ENCODE measurements at regions not wholly inside any gene's neighbourhood (a gene's known extent, or its start where the extent isn't known, plus 50 kb on each side); places are given as distances from the start of the nearest gene placed in this dataset.

GRCh38 chr17:14693382-14693781 lies 392.5 kb downstream of the HS3ST3B1 start:
- no TSS peak for BruUV-seq (replicated peaks)
- Histone ChIP-seq H3K4me1 (ENCODE audit: control insufficient read depth in 1 of 2, insufficient read depth in 2 of 2, low read length in 2 of 2) (no peaks in the 10 kb centered on the region), H3K27ac (ENCODE audit: low read depth, low read length) (no peak overlapping the region), H3K4me3 (replicated peaks in 1 of 2; ENCODE audit: low read depth in 1 of 2, low read length in 2 of 2) (no peak overlapping the region), H2AFZ (ENCODE audit: low read depth, low read length, poor library complexity, severe bottlenecking) (no peak overlapping the region), H3K9me2 (ENCODE audit: insufficient read depth) (no peaks in the 10 kb centered on the region), H3K4me2 (ENCODE audit: low read length) (no peak overlapping the region), H3K79me2 (ENCODE audit: insufficient read depth, low read length) (no peaks in the 10 kb centered on the region), H4K20me1 (ENCODE audit: insufficient read depth) (no peaks in the 10 kb centered on the region), H3K9ac (ENCODE audit: low read length) (no peak overlapping the region), H3K9me3 (ENCODE audit: control insufficient read depth in 1 of 2, insufficient read depth in 1 of 2, low read depth in 1 of 2, low read length in 2 of 2) (peaks cover 0 to 7% of the 10 kb centered on the region in 2 experiments; a peak in 2 of 4 replicates), H3K36me3 (ENCODE audit: control insufficient read depth in 1 of 2, insufficient read depth in 2 of 2, low read length in 2 of 2) (no peaks in the 10 kb centered on the region), H3K27me3 (ENCODE audit: insufficient read depth, low read length) (no peaks in the 10 kb centered on the region)
- CTCF ChIA-PET: no interaction called here
- intact Hi-C loops (cut with micrococcal nuclease): no loop called here
- RAD21 ChIA-PET (ENCODE audit: low non-redundant PET in 1 of 2, low total read pairs in 2 of 2, uncharacterized antibody in 2 of 2, unreplicated experiment in 2 of 2): no interaction called here
- no peak for ATAC-seq
- DNase-seq (ENCODE audit: low read depth, low spot score): no peak
- no peak for TF ChIP-seq POLR2A (IDR thresholded peaks at IDR 0.05; ENCODE audit: borderline replicate concordance, extremely low read depth, insufficient read depth, insufficient read length)
- TF ChIP-seq REST (IDR thresholded peaks at IDR 0.05; ENCODE audit: low read depth): no peak
- no peak for TF ChIP-seq ATF3 (IDR thresholded peaks at IDR 0.05)
- no peak for TF ChIP-seq CBX3 (IDR thresholded peaks at IDR 0.05; ENCODE audit: low read depth)
- no peak for TF ChIP-seq CEBPB (IDR thresholded peaks at IDR 0.05; ENCODE audit: low read depth)
- TF ChIP-seq SP1 (IDR thresholded peaks at IDR 0.05; ENCODE audit: low read depth): no peak
- TF ChIP-seq EZH2 (IDR thresholded peaks at IDR 0.05): no peak
- no peak for TF ChIP-seq RAD21 (IDR thresholded peaks at IDR 0.05; ENCODE audit: low read depth)
- no peak for TF ChIP-seq MAX (IDR thresholded peaks at IDR 0.05)
- TF ChIP-seq EGR1 (IDR thresholded peaks at IDR 0.05; ENCODE audit: low read depth): no peak
- TF ChIP-seq YY1 (IDR thresholded peaks at IDR 0.05; ENCODE audit: extremely low read depth, insufficient replicate concordance, low read depth, low read length): no peak
- no peak for TF ChIP-seq CTCF (IDR thresholded peaks at IDR 0.05 in 2 of 3, conservative IDR thresholded peaks at IDR 0.05 in 1 of 3; ENCODE audit: borderline replicate concordance in 1 of 3, insufficient read depth in 1 of 3, low read depth in 2 of 3, low read length in 2 of 3)
- TF ChIP-seq ZBTB33 (IDR thresholded peaks at IDR 0.05; ENCODE audit: extremely low read depth, insufficient replicate concordance, low read length): no peak
- no peak for TF ChIP-seq TCF7L2 (IDR thresholded peaks at IDR 0.05; ENCODE audit: borderline replicate concordance, extremely low read depth, insufficient read depth, insufficient read length)
- POLR2A ChIA-PET: no interaction called here
